Smooth muscle cell (in vitro differentiated cells): ENCODE measurements at regions not wholly inside any gene's neighbourhood (a gene's known extent, or its start where the extent isn't known, plus 50 kb on each side); places are given as distances from the start of the nearest gene placed in this dataset.

ENCODE experiments used
- DNase-seq: peaks from one replicate; lab custom pipeline; 2025; ENCODE audit not compliant: unreplicated experiment; lab: John Stamatoyannopoulos, UW
- H2AFZ ChIP-seq: fragments of 200-600 bp; sonication (generic); 2 replicates; pipeline ENCODE4 v1.6.0; 2016; ENCODE audit warnings: antibody characterized with exemption, low read depth, mild to moderate bottlenecking
- H3F3A ChIP-seq: fragments of 200-600 bp; sonication (generic); 2 replicates; pipeline ENCODE4 v1.6.0; 2017; ENCODE audit warnings: antibody characterized with exemption, low read depth
- H3K27ac ChIP-seq: fragments of 200-600 bp; sonication (generic); 2 replicates; pipeline ENCODE4 v1.5.1; 2016; ENCODE audit warnings: low read depth, mild to moderate bottlenecking
- H3K27me3 ChIP-seq: fragments of 200-600 bp; sonication (generic); 2 replicates; pipeline ENCODE4 v1.6.1; 2016; ENCODE audit warnings: low read depth, mild to moderate bottlenecking
- H3K36me3 ChIP-seq: fragments of 200-600 bp; sonication (generic); 2 replicates; pipeline ENCODE4 v1.5.1; 2016; ENCODE audit warnings: low read depth
- H3K4me1 ChIP-seq: fragments of 200-600 bp; sonication (generic); 2 replicates; pipeline ENCODE4 v1.5.1; 2016; ENCODE audit warnings: low read depth
- H3K4me2 ChIP-seq: fragments of 200-600 bp; sonication (generic); 2 replicates; pipeline ENCODE4 v1.6.0; 2016; ENCODE audit warnings: mild to moderate bottlenecking
- H3K4me3 ChIP-seq: fragments of 200-600 bp; sonication (generic); 2 replicates; pipeline ENCODE4 v1.5.1; 2016; ENCODE audit warnings: mild to moderate bottlenecking
- H3K79me2 ChIP-seq: fragments of 200-600 bp; sonication (generic); 2 replicates; pipeline ENCODE4 v1.6.0; 2016; ENCODE audit warnings: low read depth, mild to moderate bottlenecking
- H3K9ac ChIP-seq: fragments of 200-600 bp; sonication (generic); 2 replicates; pipeline ENCODE4 v1.6.0; 2016; ENCODE audit warnings: low read depth
- H3K9me3 ChIP-seq: fragments of 200-600 bp; sonication (generic); replicated peaks from 2 replicates; pipeline ENCODE4 v1.5.1; 2016; ENCODE audit warnings: low read depth
- H4K20me1 ChIP-seq: fragments of 200-600 bp; sonication (generic); 2 replicates; pipeline ENCODE4 v1.6.0; 2016; ENCODE audit warnings: low read depth
- CTCF ChIP-seq: fragments of 200-600 bp; sonication (generic); IDR thresholded peaks from 2 replicates; pipeline ENCODE4 v1.5.1; 2017; ENCODE audit warnings: borderline replicate concordance, mild to moderate bottlenecking, antibody characterized with exemption; ENCODE audit not compliant: insufficient read depth, poor library complexity, severe bottlenecking
- WGBS: methylation state at CpG from one replicate; pipeline ENCODE4 v1.1.7; 2016; ENCODE audit warnings: low lambda C conversion rate; 5-methylcytosine and 5-hydroxymethylcytosine counted together

GRCh38 chr12:84641940-84642545 lies 270.6 kb downstream of the SLC6A15 start:
- Histone ChIP-seq H3K36me3 (no peaks in the 10 kb centered on the region), H3K9ac (no peak overlapping the region), H3K27ac (no peak overlapping the region), H3F3A (peaks cover 3% of the 10 kb centered on the region), H2AFZ (no peak overlapping the region), H3K27me3 (no peaks in the 10 kb centered on the region), H4K20me1 (no peaks in the 10 kb centered on the region), H3K4me1 (no peaks in the 10 kb centered on the region), H3K79me2 (no peaks in the 10 kb centered on the region), H3K4me2 (no peak overlapping the region), H3K4me3 (no peak overlapping the region), H3K9me3 (no peaks in the 10 kb centered on the region)
- DNase-seq = no peak
- 73% methylated on average over 2 of the region's 2 CpGs for WGBS
- TF ChIP-seq CTCF = no peak

GRCh38 chr12:84638811-84639368 lies 273.7 kb downstream of the SLC6A15 start:
- WGBS = 53% methylated on average over 2 of the region's 2 CpGs
- Histone ChIP-seq H3K27me3 (no peaks in the 10 kb centered on the region), H4K20me1 (no peaks in the 10 kb centered on the region), H3K9ac (no peak overlapping the region), H3K79me2 (no peaks in the 10 kb centered on the region), H3K4me3 (no peak overlapping the region), H2AFZ (peak overlapping the region; percentile 26), H3K27ac (peak overlapping the region; percentile 69), H3K9me3 (no peaks in the 10 kb centered on the region), H3F3A (peaks cover 3% of the 10 kb centered on the region), H3K4me1 (no peaks in the 10 kb centered on the region), H3K4me2 (no peak overlapping the region), H3K36me3 (no peaks in the 10 kb centered on the region)
- DNase-seq = no peak
- no peak for TF ChIP-seq CTCF

- no peak for DNase-seq
- Histone ChIP-seq H3K27me3 (no peaks in the 10 kb centered on the region), H3K9ac (no peak overlapping the region), H3K36me3 (no peaks in the 10 kb centered on the region), H2AFZ (peak overlapping the region; percentile 45), H3K79me2 (no peaks in the 10 kb centered on the region), H3F3A (peaks cover 3% of the 10 kb centered on the region), H3K9me3 (no peaks in the 10 kb centered on the region), H4K20me1 (no peaks in the 10 kb centered on the region), H3K4me2 (no peak overlapping the region), H3K27ac (peak overlapping the region; percentile 69), H3K4me1 (no peaks in the 10 kb centered on the region), H3K4me3 (no peak overlapping the region)
- TF ChIP-seq CTCF = no peak
These were observed 274.7 kb downstream of the SLC6A15 start for GRCh38 chr12:84637926-84638325.

- no peak for DNase-seq
- H3K27ac ChIP-seq = peak overlapping the region; percentile 17
These were observed 275.8 kb downstream of the SLC6A15 start for GRCh38 chr12:84636801-84637290.

More at GRCh38 chr12:84636801-84637290, 275.8 kb downstream of the SLC6A15 start:
- H3K9me3 ChIP-seq = no peaks in the 10 kb centered on the region
- no peaks in the 10 kb centered on the region for H4K20me1 ChIP-seq
- H3K4me1 ChIP-seq = no peaks in the 10 kb centered on the region
- no peaks in the 10 kb centered on the region for H3K36me3 ChIP-seq
- no peaks in the 10 kb centered on the region for H3K27me3 ChIP-seq
- H3K4me2 ChIP-seq = no peak overlapping the region
- no peaks in the 10 kb centered on the region for H3K79me2 ChIP-seq
- peaks cover 3% of the 10 kb centered on the region for H3F3A ChIP-seq
- no peak overlapping the region for H3K4me3 ChIP-seq
- H2AFZ ChIP-seq = no peak overlapping the region
- no peak for TF ChIP-seq CTCF
- H3K9ac ChIP-seq = no peak overlapping the region
